Activated CD4-positive, alpha-beta T cell treated with anti-CD3 and anti-CD28 coated beads, Interleukin-2, amount 10 ng/mL, durations not matched to agents 24 days and 14 days (primary cell): ENCODE measurements at regions not wholly inside any gene's neighbourhood (a gene's known extent, or its start where the extent isn't known, plus 50 kb on each side); places are given as distances from the start of the nearest gene placed in this dataset.

ENCODE experiments used
- DNase-seq: peaks from one replicate; pipeline ENCODE4 v3.0.0; 2022
- H3K27ac Mint-ChIP-seq: one replicate; pipeline ENCODE4 v1.8.0; 2022; ENCODE audit warnings: mild to moderate bottlenecking, mixed read lengths
- H3K27me3 Mint-ChIP-seq: one replicate; pipeline ENCODE4 v1.8.0; 2022; ENCODE audit warnings: mixed read lengths
- H3K36me3 Mint-ChIP-seq: one replicate; pipeline ENCODE4 v1.8.0; 2022; ENCODE audit warnings: low read depth, mild to moderate bottlenecking, mixed read lengths
- H3K4me1 Mint-ChIP-seq: one replicate; pipeline ENCODE4 v1.8.0; 2021; ENCODE audit warnings: mixed read lengths
- H3K4me3 Mint-ChIP-seq: one replicate; pipeline ENCODE4 v1.8.0; 2022; ENCODE audit warnings: mild to moderate bottlenecking, moderate library complexity, mixed read lengths
- H3K9me3 Mint-ChIP-seq: one replicate; pipeline ENCODE4 v1.8.0; 2021; ENCODE audit warnings: mixed read lengths
- intact Hi-C: fragments of 100-400 bp; cut with micrococcal nuclease; formaldehyde crosslinking; loops from one replicate; pipeline ENCODE4 v1.15.1; 2023

DNA sequence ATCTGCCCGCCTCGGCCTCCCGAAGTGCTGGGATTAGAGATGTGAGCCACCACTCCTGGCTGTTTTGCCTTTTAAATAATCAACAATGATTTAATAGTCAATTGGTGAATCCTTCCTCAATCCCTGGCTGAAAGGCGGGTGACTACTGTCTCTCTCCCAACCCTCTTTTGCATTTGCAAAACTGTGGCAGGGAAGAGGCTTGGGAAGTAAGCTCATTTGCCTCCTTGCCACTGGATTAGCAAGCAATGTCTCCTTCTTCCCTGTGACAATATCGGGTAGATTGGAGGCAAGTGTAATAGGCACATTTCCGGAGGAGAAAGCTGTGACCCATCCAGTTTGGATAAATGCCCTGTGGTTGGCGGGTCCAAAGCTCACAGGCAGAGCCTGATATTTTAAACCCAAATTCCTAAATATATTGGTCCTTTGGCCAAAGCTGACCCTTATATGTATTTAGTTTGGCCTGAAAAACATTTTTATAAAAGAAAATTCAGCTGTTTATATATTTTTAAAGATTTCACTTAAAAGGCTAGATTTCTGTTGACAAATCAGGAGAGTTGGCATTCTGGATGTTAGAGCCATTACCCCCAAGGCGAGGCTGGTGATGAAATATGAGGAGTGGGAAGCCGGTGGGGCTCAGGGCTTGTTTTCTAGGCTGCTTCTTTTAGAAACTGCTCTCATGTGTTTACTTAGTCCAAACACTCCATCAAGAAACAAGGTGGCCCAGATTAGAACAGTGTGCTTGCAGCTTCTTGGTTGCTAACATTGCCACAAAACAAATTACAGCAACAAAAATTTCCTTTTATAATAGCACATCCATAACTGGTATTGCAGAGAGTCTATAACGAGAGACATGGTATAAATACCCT, 646.9 kb upstream of the TMEM132C start:
- Mint-ChIP-seq H3K9me3 (peaks cover 3% of the 10 kb centered on the region), H3K4me1 (no peaks in the 10 kb centered on the region), H3K4me3 (no peak overlapping the region), H3K27ac (no peak overlapping the region), H3K27me3 (no peaks in the 10 kb centered on the region), H3K36me3 (no peaks in the 10 kb centered on the region)
- DNase-seq, result no peak
- intact Hi-C loops, result no loop called here

GRCh38 chr12:127620735-127621355, 646.1 kb upstream of the TMEM132C start:
- Mint-ChIP-seq H3K27me3 (no peaks in the 10 kb centered on the region), H3K4me3 (no peak overlapping the region), H3K4me1 (no peaks in the 10 kb centered on the region), H3K27ac (no peak overlapping the region), H3K9me3 (peaks cover 3% of the 10 kb centered on the region), H3K36me3 (no peaks in the 10 kb centered on the region)
- intact Hi-C loops, result no loop called here
- DNase-seq, result no peak

DNA sequence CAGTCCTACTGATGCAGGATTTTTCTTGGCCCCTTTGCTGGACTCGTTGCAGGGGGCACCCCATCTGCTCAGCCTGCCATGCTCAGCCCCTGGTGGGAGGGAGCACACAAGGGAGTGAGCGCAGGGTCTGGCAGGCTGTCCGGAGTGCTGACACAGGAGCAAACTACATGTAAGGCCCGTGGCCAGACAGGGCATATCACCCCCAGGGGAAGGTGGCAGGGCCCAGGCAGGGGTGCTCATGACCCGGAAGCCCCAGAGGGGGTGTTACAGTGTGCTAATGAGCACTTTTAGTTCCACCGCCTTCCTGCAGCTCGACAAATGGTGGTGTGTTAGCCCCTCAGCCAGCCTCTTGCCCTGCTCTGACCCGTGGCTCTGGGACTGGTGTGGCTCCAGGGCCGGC, 645.6 kb upstream of the TMEM132C start:
- Mint-ChIP-seq H3K4me3 (no peak overlapping the region), H3K27me3 (no peaks in the 10 kb centered on the region), H3K36me3 (no peaks in the 10 kb centered on the region), H3K27ac (no peak overlapping the region), H3K4me1 (no peaks in the 10 kb centered on the region), H3K9me3 (peaks cover 3% of the 10 kb centered on the region)
- intact Hi-C loops, result no loop called here
- DNase-seq, result no peak

DNA sequence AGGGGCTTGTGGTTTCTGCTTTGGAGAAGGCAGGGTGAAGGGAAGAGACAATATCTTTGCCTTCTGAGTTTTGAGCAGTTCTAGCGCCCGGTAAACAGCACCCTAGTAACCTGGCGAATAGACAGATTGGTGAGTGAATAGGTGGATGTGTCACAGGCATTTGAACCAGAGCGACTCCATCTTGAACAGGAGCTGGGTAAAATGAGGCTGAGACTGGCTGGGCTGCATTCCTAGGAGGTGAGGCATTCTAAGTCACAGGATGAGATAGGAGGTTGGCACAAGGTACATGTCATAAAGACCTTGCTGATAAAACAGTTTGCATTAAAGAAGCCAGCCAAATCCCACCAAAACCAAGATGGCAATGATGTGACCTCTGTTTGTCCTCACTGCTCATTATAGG, 643.6 kb upstream of the TMEM132C start:
- Mint-ChIP-seq H3K27me3 (no peaks in the 10 kb centered on the region), H3K36me3 (no peaks in the 10 kb centered on the region), H3K4me1 (no peaks in the 10 kb centered on the region), H3K9me3 (peaks cover 3% of the 10 kb centered on the region), H3K27ac (no peak overlapping the region), H3K4me3 (no peak overlapping the region)
- no peak for DNase-seq
- intact Hi-C loops, result no loop called here

GRCh38 chr12:127625176-127625771, 641.7 kb upstream of the TMEM132C start:
- Mint-ChIP-seq H3K4me3 (no peak overlapping the region), H3K4me1 (no peaks in the 10 kb centered on the region), H3K27ac (no peak overlapping the region), H3K9me3 (peaks cover 6% of the 10 kb centered on the region), H3K36me3 (no peaks in the 10 kb centered on the region), H3K27me3 (no peaks in the 10 kb centered on the region)
- DNase-seq, result no peak
- intact Hi-C loops, result no loop called here

DNA sequence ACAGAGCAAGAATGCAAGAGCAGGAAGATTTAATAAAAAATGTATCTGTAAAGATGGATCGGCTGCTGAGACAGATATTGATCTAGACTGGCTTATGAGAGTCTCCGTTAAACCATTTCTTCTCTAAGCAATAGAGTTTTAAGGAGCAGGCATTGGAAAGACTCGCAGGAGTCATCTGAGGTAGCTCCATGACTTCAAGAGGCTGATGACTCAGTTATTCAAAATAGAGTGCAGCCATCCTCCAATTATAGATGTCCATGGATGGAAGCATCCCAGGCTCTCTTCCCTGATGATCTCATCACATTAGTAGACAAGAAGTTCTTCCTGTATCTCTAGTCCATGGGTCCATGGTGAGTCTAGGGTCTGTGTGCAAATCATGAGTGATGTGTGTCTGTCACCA, 638.3 kb upstream of the TMEM132C start:
- Mint-ChIP-seq H3K36me3 (no peaks in the 10 kb centered on the region), H3K4me3 (no peak overlapping the region), H3K4me1 (no peaks in the 10 kb centered on the region), H3K27me3 (no peaks in the 10 kb centered on the region), H3K27ac (no peak overlapping the region), H3K9me3 (peaks cover 8% of the 10 kb centered on the region)
- DNase-seq, result no peak
- intact Hi-C loops, result no loop called here

- H3K4me1 Mint-ChIP-seq, result no peaks in the 10 kb centered on the region
- intact Hi-C loops, result no loop called here
- no peaks in the 10 kb centered on the region for H3K27me3 Mint-ChIP-seq
- DNase-seq, result no peak
- peaks cover 8% of the 10 kb centered on the region for H3K9me3 Mint-ChIP-seq
- H3K4me3 Mint-ChIP-seq, result no peak overlapping the region
- no peaks in the 10 kb centered on the region for H3K36me3 Mint-ChIP-seq
- H3K27ac Mint-ChIP-seq, result no peak overlapping the region
These were observed 637.7 kb upstream of the TMEM132C start for GRCh38 chr12:127629066-127629820.

- Mint-ChIP-seq H3K4me3 (no peak overlapping the region), H3K27ac (no peak overlapping the region), H3K4me1 (no peaks in the 10 kb centered on the region), H3K36me3 (no peaks in the 10 kb centered on the region), H3K27me3 (no peaks in the 10 kb centered on the region), H3K9me3 (peaks cover 8% of the 10 kb centered on the region)
- intact Hi-C loops, result no loop called here
- no peak for DNase-seq
These were observed 634.5 kb upstream of the TMEM132C start for GRCh38 chr12:127632461-127632860.

- Mint-ChIP-seq H3K27me3 (no peaks in the 10 kb centered on the region), H3K9me3 (peaks cover 5% of the 10 kb centered on the region), H3K27ac (no peak overlapping the region), H3K4me1 (no peaks in the 10 kb centered on the region), H3K4me3 (no peak overlapping the region), H3K36me3 (no peaks in the 10 kb centered on the region)
- intact Hi-C loops, result no loop called here
- DNase-seq, result no peak
These were observed 631.1 kb upstream of the TMEM132C start for GRCh38 chr12:127635838-127636237.

- DNase-seq, result no peak
- Mint-ChIP-seq H3K9me3 (peaks cover 5% of the 10 kb centered on the region), H3K36me3 (no peaks in the 10 kb centered on the region), H3K27ac (no peak overlapping the region), H3K4me1 (no peaks in the 10 kb centered on the region), H3K4me3 (no peak overlapping the region), H3K27me3 (no peaks in the 10 kb centered on the region)
- intact Hi-C loops, result no loop called here
These were observed 630.1 kb upstream of the TMEM132C start for GRCh38 chr12:127636882-127637281.

DNA sequence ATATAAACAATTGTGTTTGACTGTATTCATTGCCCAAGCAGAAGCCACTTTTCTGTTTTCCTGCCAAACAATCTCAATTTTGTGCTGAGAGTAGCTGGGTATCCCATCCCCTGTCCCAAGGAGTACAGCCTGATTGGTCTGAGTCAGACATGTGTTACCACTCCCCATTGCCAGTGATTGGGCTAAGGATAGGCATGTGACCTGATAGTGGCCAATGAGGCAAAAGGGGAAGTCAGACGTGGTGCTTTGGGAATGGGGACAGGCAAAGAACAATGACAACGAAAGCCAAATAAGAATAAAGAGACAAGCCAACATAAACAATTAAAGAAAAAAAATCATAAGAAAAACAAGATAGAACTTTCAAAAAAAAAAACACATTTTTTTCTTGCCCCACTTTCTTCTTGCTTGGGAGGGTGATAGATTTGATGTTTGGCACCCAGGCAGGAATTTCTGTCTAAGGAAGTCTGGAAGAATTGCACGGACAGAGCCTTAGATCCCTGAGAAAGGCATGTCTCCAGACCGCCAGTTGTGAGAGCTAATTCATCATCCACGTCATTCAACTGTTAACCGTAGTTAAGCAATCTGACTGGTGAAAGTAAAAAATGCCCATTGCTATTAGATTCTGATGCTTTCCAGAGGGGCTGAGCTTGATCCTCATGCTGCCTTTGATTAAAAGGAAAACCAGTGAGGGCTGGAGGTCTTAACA, 626.6 kb upstream of the TMEM132C start:
- no peaks in the 10 kb centered on the region for H3K27me3 Mint-ChIP-seq
- intact Hi-C loops, result no loop called here

DNA sequence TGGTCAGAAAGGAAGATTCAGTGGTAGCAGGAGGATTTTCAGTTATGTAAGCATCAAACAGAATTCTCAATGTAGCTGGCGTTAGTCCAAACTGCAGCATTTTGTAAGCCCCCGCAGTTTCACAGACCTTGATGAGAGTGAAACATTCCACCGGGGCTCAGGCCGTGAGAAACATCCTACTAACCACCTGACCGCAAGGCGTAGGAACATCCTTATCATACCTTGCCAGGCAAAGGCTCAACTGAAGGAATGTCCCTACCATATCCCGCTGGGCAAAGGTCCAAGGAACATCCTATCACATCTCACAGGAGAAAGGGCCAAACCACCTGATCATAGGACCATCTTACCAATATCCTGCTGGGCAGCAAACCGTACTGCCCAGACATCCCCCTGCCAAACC, 624.8 kb upstream of the TMEM132C start:
- Mint-ChIP-seq H3K4me3 (no peak overlapping the region), H3K27ac (no peak overlapping the region), H3K27me3 (no peaks in the 10 kb centered on the region), H3K9me3 (peaks cover 11% of the 10 kb centered on the region), H3K4me1 (no peaks in the 10 kb centered on the region), H3K36me3 (no peaks in the 10 kb centered on the region)
- intact Hi-C loops, result no loop called here
- DNase-seq, result no peak

More for the DNA sequence above, 626.6 kb upstream of the TMEM132C start:
- H3K27ac Mint-ChIP-seq, result no peak overlapping the region
- peaks cover 11% of the 10 kb centered on the region for H3K9me3 Mint-ChIP-seq
- no peaks in the 10 kb centered on the region for H3K36me3 Mint-ChIP-seq
- H3K4me1 Mint-ChIP-seq, result no peaks in the 10 kb centered on the region
- no peak overlapping the region for H3K4me3 Mint-ChIP-seq
- DNase-seq, result no peak

DNA sequence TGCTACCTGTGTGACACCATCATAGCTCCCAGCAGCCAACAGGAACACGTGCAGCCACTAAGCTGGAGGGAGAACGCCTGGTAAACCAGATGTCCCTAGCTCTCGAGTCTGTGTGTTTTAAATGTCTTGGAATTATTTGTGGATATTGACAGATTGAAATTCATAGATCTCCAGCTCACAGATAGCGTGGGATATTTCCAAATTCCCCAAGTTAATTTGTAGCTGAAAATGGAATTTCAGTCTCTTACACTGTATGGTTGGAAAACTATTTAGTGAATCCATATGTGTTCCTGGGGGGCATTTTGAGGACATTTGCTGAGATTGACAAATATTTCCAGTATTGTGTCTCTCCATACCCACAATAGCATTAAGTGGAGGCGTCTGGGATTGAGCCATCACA, 618.6 kb upstream of the TMEM132C start:
- no peaks in the 10 kb centered on the region for H3K36me3 Mint-ChIP-seq
- H3K4me1 Mint-ChIP-seq, result no peaks in the 10 kb centered on the region
- no peak overlapping the region for H3K4me3 Mint-ChIP-seq
- no peaks in the 10 kb centered on the region for H3K27me3 Mint-ChIP-seq
- intact Hi-C loops, result no loop called here
- DNase-seq, result no peak
- H3K27ac Mint-ChIP-seq, result no peak overlapping the region
- peaks cover 7% of the 10 kb centered on the region for H3K9me3 Mint-ChIP-seq
